ENCODE measurements at regions not wholly inside any gene's neighbourhood (a gene's known extent, or its start where the extent isn't known, plus 50 kb on each side); places are given as distances from the start of the nearest gene placed in this dataset.
"Not testable (repeated sequence)": the region's sequence is repeated elsewhere in the genome, so short reads cannot be mapped to it uniquely, and the experiment has no call there.

DNA sequence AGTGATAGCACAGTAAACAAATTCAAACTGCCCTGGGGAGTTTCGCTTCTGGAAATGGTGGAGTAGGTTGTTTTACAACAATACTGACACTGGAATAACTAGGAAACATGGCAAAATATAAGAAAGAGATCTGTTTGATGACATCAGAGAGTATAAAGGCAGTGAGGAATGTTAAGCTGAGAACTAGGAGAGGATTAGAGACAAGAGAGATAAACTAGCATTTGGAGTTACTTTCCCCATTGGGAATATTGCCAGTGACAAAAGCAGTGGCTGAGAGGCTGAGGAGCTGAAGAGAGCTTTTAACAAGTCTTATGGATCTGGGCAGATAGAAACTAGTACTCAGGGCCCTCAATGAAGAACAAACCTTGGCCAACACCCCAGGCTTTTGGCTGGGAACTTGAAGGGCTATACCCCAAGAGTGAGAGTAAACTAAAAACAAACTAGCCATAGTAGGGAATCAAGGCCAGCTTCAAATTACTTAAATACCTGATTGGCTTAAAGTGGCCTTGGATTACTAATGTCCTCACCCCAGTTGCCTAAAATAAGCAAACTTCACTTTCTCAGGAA is 280.4 kb downstream of the KLF13 start:
- no peak for DNase-seq

DNA sequence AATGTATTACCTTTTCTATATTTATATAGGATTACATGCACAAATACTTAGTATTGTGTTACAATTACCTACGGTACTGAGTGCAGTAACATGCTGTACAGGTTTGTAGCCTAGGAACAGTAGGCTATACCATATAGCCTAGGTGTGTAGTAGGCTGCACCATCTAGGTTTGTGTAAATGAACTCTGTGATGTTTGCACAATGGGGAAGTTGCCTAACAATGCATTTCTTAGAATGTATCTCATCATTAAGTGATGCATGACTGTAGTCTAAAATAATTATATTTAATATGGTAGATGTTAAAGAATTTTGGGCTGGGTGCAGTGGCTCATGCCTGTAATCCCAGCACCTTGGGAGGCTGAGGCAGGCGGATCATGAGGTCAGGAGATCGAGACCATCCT is 281.0 kb downstream of the KLF13 start:
- no peak for DNase-seq

DNA sequence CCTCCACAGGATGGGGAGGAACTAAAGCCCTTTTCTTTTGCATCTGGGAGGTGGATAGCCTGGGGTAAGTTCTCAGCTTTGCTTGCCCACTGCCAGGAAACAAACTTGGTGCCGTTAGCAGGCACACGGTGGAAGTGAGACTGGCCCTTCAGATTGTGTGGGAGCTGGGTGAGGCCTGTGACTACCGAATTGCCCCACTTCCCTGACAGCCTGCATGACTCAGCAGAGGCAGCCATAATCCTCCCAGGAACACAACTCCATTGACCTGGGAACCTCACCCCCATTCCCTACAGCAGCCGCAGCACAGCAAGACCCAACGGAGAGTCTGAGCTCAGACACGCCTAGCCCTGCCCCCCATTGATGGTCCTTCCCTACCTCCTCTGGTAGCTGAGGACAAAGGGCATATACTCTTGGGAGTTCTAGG is 282.6 kb downstream of the KLF13 start:
- no peak for DNase-seq

DNA sequence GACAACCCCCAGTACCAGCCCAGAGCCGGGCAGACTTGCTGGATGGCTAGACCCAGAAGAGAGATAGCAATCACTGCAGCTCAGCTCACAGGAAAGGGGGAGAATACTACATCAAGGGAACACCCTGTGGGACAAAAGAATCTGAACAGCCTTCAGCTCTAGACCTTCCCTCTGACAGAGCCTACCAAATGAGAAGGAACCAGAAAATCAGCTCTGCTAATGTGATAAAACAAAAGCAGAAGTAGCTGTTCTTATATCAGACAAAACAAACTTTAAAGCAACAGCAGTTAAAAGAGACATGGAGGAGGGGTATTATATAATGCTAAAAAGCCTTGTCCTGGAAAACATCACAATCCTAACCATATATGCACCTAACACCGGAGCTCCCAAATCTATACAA is 283.3 kb downstream of the KLF13 start:
- no peak for DNase-seq

DNA sequence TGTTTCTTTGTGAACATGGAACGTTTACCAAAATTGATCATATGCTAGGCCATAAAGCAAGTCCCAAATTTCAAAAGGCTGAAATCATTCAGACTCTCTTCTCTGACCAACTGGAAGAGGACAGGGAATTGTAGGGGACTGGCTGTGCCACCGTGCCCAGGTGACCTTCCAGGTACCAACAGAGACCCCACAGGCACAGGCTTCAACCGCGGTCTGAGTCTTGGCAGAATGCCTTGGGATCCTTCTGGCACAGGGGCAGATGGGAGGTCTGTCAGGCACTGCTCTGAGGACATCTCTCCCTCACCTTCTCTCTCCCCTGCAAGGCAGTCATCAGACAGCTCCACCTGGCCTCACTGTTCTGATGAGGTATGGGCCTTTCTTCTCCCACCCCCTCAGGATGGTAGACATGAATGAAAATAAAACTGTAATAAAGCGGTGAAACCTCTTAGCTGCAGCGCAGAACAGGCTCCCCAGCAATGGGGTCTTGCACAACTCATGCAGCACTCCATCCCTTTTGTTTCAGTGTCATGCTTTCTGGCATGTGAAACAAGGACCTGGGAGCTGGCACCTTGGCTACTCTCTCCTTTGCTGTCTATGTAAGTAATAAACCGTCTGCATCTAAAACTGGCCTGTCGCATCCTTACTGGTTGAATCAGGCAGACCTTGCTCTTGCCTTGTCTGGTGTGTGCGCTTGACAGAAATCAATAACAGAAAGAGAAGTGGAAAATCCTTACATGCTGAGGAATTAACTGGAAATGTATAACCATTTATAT is 289.2 kb downstream of the KLF13 start:
- DNase-seq, result no peak

DNA sequence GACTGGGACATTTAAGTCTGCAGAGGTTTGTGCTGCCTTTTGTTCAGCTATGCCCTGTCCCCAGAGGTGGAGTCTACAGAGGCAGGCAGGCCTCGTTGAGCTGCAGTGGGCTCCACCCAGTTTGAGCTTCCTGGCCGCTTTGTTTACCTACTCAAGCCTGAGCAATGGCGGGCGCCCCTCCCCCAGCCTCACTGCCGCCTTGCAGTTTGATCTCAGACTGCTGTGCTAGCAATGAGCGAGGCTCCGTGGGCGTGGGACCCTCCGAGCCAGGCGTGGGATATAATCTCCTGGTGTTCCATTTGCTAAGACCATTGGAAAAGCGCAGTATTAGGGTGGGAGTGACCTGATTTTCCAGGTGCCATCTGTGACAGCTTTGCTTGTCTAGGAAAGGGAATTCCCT is 296.7 kb downstream of the KLF13 start:
- not testable (repeated sequence) for DNase-seq

DNA sequence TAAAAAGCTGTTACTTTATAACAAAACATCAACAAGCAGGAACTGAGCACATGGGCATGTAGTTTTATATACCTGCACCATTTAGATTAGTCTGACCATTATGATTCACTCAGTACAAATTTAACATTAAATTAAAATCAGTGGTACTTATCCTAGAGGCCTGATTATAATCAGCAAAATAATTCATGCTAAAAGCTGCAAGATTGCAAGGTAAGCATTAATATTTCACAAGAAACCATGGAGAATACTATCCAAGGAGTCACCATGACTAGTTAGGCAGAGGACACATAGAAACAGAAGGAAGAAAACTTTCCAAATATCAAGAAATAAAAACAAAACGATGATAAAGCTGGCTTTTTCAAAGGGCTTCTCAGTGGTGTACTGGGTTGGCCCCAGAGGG is 297.5 kb downstream of the KLF13 start:
- not testable (repeated sequence) for DNase-seq

DNA sequence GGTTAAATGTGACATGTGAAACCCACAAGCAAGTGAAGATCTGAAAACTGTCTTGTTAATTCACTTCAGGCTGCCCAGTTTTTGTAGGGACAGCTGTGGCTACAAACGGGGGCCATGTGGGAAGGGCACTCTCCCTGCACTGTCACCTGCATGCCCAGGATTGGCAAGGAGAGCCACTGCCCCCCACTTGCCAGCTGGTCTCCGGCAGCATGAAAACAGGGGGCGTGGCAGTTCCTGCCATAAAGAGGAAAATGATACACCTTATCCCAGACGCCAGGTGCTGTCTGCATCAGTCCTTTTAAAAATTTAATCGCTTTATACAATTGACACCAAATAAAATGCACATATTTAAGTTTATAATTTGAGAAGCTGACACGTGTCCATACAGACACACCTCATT is 309.1 kb downstream of the KLF13 start:
- DNase-seq, result not testable (repeated sequence)

DNA sequence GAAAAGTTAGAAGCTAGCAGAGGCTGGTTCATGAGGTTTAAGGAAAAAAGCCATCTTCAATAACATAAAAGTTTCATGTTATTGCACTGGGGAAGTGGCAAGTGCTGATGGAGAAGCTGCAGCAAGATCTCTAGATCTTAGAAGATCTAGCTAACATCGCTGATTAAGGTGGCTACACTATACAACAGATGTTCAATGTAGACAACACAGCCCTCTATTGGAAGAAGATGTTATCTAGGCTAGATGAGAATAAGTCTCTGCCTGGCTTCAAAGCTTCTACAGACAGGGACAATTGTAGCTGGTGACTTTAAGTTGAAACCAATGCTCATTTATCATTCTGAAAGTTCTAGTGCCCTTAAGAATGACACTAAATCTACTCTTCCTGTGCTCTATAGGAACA is 310.3 kb downstream of the KLF13 start:
- not testable (repeated sequence) for DNase-seq

DNA sequence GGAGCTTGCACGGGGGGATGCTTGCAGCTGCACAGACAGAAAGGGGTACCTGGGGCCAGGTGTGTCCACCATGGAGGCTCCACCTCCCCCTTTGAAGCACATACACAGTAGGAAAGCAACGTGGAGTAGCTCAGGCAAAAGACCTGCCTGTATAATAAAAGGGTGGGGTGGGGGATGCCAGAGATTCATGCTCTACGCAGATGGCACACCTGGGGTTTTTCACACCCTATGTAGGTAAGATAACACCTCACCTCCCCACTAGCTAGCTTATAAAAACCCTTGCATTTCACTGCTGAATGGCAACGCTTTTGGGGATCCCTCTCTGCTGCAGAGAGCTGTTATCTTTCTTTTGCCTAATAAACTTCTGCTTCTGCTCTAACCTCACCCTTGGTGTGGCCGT is 317.3 kb downstream of the KLF13 start:
- DNase-seq, result not testable (repeated sequence)

DNA sequence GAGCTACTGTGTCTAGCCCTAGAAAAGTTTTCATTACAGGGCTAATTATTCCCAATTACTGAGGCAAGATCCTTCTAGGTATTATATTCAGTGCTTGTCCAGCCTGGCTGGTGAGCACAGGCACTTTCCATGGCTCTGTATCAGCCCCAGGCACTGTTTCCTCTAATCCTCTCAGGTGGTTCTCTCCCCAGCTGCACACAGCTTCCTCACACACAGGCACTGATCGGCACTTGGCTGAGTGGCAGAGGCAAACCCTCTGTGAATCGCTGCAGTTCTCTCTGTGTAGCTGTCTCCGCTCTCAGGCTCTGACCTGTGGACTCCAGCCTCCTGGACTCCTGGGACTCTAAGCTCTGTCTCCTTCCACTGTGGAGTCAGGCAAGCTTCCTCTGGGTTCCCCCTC is 318.1 kb downstream of the KLF13 start:
- not testable (repeated sequence) for DNase-seq

DNA sequence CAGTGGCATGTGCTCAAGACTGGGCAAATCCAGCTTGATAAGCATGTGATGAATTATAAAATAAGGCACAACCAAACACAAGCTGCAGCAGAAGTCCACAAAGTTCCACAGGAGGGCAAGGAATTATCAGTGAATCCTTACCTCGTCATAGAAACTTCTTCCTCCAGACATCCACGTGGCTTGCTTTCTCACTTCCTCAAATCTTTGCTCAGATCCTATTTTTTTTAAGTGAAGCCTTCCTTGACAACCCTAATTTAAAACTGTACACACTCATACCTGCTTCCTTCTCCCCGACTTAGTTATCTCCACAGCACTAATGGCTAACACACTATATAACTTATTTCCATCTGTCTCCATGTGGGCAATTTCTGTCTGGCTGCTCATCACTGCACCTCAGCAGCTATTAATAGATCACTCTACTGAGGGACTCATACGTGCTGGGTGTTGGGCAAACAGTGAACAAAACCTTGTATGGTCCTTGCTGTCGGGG is 320.7 kb downstream of the KLF13 start:
- not testable (repeated sequence) for DNase-seq

DNA sequence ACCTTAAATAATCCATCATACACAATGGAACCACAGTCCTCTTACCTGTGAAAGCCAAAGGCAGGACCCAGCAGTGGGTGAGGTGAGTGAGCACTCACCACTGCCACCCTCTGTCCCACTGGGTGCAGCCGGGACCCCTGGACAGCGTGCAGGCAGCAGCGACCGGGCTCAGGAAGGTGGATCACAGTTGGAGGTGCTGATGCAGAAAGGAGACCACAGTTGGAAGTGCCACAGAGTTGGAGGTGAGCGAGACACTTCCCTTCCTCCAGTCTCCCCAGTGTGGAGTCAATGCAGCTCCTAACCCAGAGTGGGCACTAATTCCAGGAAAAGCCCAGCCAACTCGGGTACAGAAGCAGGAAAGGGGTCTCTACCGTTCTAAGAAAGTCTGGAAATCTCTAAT is 323.0 kb downstream of the KLF13 start:
- DNase-seq, result not testable (repeated sequence)

DNA sequence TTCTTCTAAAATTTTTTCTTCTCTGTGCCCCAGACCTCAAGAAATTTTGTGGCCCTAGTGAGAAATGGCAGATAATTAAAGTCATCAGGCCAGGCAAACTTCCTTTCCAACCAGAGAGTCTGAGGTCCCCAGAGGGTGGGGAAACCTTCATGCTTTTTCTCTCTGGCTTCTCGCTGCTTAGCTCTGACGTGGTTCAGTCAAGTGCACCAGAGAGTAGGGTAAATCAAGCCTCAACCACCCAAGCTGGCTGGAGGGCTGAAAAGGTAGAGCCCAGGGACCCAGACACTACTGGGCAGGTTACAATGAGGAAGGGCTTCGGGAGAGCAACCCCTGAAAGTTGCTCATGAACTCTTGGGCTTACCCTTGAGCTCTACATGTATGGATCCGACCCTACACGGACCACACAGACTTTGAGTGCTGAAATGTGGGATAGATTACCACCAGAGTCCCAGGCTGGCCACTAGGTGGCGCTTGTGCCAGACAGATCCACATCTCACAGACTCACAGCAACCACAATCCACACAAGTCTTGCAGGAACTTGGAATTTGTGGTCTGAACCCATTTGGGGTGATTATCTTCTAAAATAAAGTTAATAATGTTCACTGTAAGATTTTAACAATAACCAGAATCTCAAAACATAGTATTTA is 323.5 kb downstream of the KLF13 start:
- peak; percentile 37 for DNase-seq

DNA sequence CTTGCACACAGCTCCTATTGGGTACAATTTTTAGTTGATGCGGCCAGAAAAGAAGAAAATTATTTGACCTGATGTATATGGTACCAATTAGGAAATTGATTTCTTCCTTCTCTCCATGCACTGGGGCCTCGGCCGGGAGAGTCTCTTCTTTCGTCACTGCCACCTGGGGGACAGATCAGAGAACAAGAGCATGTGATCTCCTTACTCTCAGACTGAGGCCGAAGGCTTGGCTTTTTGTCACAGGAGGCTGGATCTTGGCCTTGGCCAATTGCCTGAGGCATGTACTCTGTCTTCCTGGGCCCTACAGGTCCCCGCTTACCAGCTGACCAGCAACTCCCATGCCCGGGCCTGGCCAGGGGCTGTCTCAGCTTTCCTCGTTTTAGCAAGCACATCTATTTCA is 330.3 kb downstream of the KLF13 start:
- not testable (repeated sequence) for DNase-seq

DNA sequence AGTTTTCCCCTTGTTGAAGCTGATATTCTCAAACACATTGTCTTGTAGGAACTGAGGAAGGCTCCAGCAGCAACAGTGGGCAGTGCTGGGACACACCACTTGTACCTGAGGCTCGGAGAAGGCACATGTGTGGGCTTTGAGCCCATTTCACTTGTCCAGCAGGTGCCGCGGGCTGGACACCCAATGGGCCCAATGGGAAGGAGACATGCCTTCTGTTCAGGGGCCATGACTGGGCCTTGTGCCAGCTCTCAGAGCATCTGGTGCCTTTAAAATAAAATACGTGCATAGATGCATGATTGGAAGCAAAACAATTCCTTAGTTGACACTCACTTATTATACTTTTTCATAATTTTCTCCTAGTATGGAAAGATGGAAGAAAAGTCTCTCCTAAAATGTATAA is 334.2 kb downstream of the KLF13 start:
- DNase-seq, result no peak

DNA sequence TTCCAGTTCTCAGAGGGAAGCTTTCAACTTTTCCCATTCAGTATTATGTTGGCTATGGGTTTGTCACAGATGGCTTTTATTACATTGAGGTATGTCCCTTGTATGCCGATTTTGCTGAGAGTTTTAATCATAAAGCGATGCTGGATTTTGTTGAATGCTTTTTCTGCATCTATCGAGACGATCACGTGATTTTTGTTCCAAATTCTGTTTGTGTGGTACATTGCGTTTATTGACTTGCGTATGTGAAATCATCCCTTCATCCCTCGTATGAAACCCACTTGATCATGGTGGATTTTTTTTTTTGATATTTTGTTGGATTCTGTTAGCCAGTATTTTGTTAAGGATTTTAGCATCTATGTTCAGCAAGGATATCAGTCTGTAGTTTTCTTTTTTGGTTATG is 339.1 kb downstream of the KLF13 start:
- DNase-seq, result not testable (repeated sequence)

DNA sequence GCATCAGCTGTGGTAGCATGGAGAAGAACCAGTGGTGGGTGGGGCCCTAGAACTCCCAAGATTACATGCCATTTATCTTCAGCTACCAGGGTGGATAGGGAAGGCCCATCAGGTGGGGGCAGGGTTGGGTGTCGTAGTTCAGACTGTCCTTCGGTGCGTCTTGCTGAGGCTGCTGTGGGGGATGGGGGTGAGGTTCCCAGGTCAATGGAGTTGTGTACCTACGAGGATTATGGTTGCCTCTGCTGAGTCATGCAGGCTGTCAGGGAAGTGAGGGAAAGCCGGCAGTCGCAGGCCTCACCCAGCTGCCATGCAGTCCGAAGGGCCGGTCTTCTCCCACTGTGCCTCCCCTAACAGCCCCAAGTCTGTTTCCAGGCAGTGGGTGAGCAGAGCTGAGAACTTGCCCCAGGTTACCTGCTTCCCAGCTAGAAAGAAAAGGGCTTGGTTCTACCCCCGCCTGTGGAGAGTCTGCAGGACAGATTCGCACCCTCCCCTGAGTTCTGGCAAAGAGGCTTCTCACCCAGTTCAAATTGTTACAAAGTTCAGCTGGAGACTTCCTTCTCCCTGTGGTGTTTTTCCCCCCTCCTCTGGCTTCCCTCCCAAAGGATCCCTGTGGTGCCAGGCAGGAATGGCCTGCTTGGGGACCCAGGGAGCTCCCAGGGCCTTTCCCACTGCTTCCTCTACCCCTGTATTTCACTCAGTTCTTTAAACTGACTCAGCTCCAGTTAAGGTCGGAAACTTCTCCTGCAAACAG is 342.7 kb downstream of the KLF13 start:
- not testable (repeated sequence) for DNase-seq

DNA sequence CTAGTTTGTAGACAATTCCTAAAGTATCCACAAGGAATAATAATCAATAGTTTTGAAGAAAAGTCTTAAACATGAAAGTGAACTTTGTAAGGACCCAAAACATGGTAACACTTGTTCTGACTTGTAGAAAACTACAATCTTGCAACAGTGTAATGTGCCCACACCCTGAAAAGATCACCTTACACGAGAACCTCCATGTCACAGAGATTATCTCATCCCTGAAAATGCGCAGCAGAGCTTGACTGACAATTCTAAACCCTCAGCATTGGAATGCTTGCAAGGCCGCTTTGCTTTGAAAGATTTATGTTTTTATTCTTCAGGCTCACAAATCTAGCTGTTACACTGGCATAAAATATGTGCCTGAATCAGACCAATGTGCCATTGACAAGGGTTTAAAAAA is 346.6 kb downstream of the KLF13 start:
- not testable (repeated sequence) for DNase-seq

DNA sequence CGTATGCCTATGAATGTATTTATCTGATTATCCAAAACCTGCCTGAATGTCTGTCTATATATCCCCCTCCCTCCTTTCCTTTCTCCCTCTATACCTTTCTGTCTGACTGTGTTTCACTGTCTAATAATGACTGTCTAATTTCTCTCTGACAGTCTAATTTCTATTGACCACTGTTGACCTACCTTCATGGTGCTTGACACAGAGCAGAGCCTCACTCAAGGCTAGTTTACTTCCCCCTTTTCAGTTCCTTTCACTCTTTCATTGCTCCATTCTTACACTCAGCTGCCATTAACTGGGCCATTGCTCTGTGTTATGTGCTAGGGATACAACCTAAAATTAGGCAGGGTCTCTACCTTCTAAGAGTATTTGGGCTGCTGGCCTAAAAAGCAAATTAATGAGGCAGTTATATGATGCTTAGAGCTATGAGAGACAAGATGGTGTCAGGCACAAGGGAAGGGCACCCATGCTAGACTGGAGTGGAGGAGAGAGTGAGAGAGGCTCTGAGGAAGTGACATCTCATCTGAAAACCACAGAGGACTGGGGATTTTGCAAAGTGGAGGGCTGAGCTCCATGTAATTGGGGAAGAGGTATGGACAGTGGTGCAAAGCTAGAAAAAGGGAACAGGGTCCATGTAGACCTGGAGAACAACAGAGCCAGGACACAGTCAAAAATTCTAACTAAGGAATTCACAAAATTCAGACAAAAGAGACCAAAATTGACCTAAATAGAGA is 348.6 kb upstream of the CHRNA7 start:
- DNase-seq, result not testable (repeated sequence)

DNA sequence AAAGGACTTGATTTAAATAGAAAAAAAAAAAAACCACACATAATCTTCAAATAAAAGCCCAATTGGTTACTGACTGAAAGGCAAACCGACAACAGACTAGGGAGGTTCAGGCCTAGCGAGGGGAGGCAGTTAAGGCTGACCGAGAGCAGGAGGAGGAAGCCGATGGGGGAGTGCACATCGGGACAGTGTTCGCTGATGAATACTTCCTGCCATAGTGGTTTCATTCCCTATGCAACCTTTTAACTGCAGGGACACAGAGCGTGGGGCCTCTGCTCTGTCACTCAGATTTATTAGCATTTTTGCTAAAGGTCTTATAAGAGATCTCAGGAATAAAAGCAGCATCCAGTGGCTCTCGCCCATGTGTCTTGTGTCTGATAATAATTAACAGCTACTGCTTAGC is 343.2 kb upstream of the CHRNA7 start:
- DNase-seq, result not testable (repeated sequence)

DNA sequence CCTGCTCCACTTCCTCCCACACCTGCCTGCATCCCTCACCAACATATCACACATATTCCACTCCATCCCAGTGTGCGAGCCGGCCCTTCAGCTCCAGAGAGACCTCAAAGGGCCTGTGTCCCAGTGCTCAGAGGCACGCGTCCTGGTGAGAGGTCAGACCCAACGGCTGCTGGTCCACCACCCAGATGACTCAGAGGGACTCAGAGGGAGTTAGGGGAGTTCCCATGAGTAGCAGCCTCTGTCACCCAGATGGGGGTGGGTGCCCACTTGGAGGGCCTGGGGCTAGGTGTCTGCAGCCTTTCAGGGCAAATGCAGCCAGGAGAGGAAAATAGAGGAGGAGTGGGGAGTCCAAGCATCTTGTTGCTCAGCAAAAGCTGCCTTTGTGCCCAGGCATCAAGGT is 333.8 kb upstream of the CHRNA7 start:
- DNase-seq, result not testable (repeated sequence)

Measured in CD4-positive, alpha-beta T cell treated with Interleukin-21 for 1 hour (primary cell).